ENCODE measurements at regions not wholly inside any gene's neighbourhood (a gene's known extent, or its start where the extent isn't known, plus 50 kb on each side); places are given as distances from the start of the nearest gene placed in this dataset.

- DNase-seq (ENCODE audit: extremely low spot score) = no peak
- Histone ChIP-seq H3K27ac (replicated peaks in 1 of 4) (no peak overlapping the region), H3K27me3 (peaks cover 0 to 23% (median 3%) of the 10 kb centered on the region in 4 donors), H3K36me3 (no peaks in the 10 kb centered on the region), H3K9me3 (no peaks in the 10 kb centered on the region), H3K4me1 (peaks cover 0 to 5% (median 0%) of the 10 kb centered on the region in 4 donors), H3K4me3 (no peak overlapping the region)
- TF ChIP-seq POLR2A (IDR thresholded peaks at IDR 0.05; ENCODE audit: low read depth) = no peak
- TF ChIP-seq, protein P1, sequence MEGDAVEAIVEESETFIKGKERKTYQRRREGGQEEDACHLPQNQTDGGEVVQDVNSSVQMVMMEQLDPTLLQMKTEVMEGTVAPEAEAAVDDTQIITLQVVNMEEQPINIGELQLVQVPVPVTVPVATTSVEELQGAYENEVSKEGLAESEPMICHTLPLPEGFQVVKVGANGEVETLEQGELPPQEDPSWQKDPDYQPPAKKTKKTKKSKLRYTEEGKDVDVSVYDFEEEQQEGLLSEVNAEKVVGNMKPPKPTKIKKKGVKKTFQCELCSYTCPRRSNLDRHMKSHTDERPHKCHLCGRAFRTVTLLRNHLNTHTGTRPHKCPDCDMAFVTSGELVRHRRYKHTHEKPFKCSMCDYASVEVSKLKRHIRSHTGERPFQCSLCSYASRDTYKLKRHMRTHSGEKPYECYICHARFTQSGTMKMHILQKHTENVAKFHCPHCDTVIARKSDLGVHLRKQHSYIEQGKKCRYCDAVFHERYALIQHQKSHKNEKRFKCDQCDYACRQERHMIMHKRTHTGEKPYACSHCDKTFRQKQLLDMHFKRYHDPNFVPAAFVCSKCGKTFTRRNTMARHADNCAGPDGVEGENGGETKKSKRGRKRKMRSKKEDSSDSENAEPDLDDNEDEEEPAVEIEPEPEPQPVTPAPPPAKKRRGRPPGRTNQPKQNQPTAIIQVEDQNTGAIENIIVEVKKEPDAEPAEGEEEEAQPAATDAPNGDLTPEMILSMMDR (IDR thresholded peaks at IDR 0.05) = no peak
- TF ChIP-seq EP300 (IDR thresholded peaks at IDR 0.05) = no peak
- TF ChIP-seq POLR2AphosphoS5 (IDR thresholded peaks at IDR 0.05) = no peak
- WGBS = 100% methylated on average over 2 of the region's 2 CpGs
- intact Hi-C loops (cut with DNase I) = no loop called here
Observed at GRCh38 chr12:5176036-5176435, 132.4 kb downstream of the KCNA5 start.

DNA sequence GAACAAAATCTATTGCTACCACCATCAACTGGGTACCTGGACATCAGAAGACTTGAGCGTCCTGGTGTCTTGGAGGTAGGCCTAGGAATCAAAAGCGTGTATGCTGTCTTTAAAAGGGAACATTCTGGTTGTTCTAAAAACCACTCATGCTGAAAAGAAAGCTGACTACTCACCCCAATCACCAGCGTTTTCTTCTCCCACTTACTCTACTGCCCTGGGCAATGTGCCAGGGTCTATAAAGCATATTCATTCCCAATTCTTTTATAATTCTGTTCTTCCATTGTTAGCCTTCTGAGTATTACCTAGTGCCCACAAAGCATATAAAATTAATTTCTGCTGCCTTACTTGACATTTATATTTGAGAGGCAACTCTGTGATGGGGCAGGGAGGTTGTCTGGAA is 133.4 kb downstream of the KCNA5 start:
- intact Hi-C loops (cut with DNase I) = no loop called here
- no peak for DNase-seq (ENCODE audit: extremely low spot score)
- no peak overlapping the region for H3K4me3 ChIP-seq
- H3K9me3 ChIP-seq = no peaks in the 10 kb centered on the region
- H3K4me1 ChIP-seq = no peaks in the 10 kb centered on the region
- peaks cover 0 to 12% (median 0%) of the 10 kb centered on the region in 4 donors for H3K27me3 ChIP-seq
- H3K27ac ChIP-seq (replicated peaks in 1 of 4) = no peak overlapping the region
- H3K36me3 ChIP-seq = no peaks in the 10 kb centered on the region
- 80% methylated on average over 3 of the region's 3 CpGs for WGBS
- no peak for TF ChIP-seq EP300 (IDR thresholded peaks at IDR 0.05)
- TF ChIP-seq, protein P1 (IDR thresholded peaks at IDR 0.05) = no peak
- TF ChIP-seq POLR2A (IDR thresholded peaks at IDR 0.05; ENCODE audit: low read depth) = no peak
- TF ChIP-seq POLR2AphosphoS5 (IDR thresholded peaks at IDR 0.05) = no peak

GRCh38 chr12:5177731-5178130 is 134.1 kb downstream of the KCNA5 start:
- DNase-seq (ENCODE audit: extremely low spot score) = no peak
- H3K27ac ChIP-seq (replicated peaks in 1 of 4) = no peak overlapping the region
- TF ChIP-seq POLR2AphosphoS5 (IDR thresholded peaks at IDR 0.05) (no peak), EP300 (IDR thresholded peaks at IDR 0.05) (no peak), POLR2A (IDR thresholded peaks at IDR 0.05; ENCODE audit: low read depth) (no peak)
- TF ChIP-seq, protein P1 (IDR thresholded peaks at IDR 0.05) = no peak
- intact Hi-C loops (cut with DNase I) = no loop called here
- H3K4me3 ChIP-seq = no peak overlapping the region
- 93% methylated on average over 2 of the region's 2 CpGs for WGBS
- no peaks in the 10 kb centered on the region for H3K9me3 ChIP-seq
- H3K36me3 ChIP-seq = no peaks in the 10 kb centered on the region
- peaks cover 0 to 11% (median 0%) of the 10 kb centered on the region in 4 donors for H3K27me3 ChIP-seq
- no peaks in the 10 kb centered on the region for H3K4me1 ChIP-seq

DNA sequence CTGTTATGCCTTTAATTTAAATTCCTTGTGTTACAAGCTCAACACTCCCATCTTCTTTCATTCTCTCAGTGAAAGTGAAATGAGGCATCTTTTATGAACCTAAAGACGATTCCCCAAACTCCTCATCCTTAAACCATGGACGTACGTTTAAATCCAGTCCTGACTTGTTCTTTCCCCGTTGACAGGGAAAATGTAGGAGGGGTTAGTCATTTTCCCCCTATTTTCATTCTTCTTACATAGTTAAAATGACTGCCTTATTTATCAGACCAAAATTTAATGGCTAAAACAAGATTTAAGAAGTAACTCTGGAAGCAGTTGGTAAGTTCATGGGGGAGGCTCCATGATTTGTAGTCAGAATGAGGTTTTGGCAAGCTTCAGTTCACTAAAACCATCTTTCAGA is 134.9 kb downstream of the KCNA5 start:
- no peak for DNase-seq (ENCODE audit: extremely low spot score)
- Histone ChIP-seq H3K27ac (replicated peaks in 1 of 4) (no peak overlapping the region), H3K4me3 (no peak overlapping the region), H3K36me3 (no peaks in the 10 kb centered on the region), H3K4me1 (no peaks in the 10 kb centered on the region), H3K9me3 (no peaks in the 10 kb centered on the region), H3K27me3 (peaks cover 0 to 11% (median 0%) of the 10 kb centered on the region in 4 donors)
- TF ChIP-seq EP300 (IDR thresholded peaks at IDR 0.05) (no peak), POLR2AphosphoS5 (IDR thresholded peaks at IDR 0.05) (no peak), POLR2A (IDR thresholded peaks at IDR 0.05; ENCODE audit: low read depth) (no peak)
- TF ChIP-seq, protein P1 (IDR thresholded peaks at IDR 0.05) = no peak
- intact Hi-C loops (cut with DNase I) = no loop called here
- 87% methylated on average over 4 of the region's 4 CpGs for WGBS

DNA sequence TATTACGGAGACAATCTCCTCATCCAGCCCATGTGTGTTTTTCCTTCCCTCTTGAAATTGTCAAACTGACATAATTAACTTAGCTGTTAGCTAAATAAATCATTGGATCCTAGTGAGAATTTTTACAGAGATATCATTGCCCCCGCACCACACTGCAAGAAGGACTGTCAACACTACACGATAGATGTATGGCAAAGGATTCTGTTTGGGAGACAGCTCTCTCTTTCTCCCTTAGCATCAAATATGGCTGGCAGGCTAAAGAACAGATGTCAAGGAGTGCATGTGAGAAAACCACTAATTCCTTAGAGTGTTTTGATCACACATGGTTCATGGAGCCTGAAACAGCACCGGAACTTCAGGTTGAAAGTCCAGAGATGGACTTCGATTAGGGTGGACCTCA is 136.8 kb downstream of the KCNA5 start:
- H3K9me3 ChIP-seq = no peaks in the 10 kb centered on the region
- intact Hi-C loops (cut with DNase I) = no loop called here
- TF ChIP-seq, protein P1 (IDR thresholded peaks at IDR 0.05) = no peak
- TF ChIP-seq POLR2A (IDR thresholded peaks at IDR 0.05; ENCODE audit: low read depth) (no peak), EP300 (IDR thresholded peaks at IDR 0.05) (no peak), POLR2AphosphoS5 (IDR thresholded peaks at IDR 0.05) (no peak)

More for the DNA sequence above, 136.8 kb downstream of the KCNA5 start:
- no peak overlapping the region for H3K4me3 ChIP-seq
- peaks cover 0 to 20% (median 0%) of the 10 kb centered on the region in 4 donors for H3K27me3 ChIP-seq
- WGBS = 87% methylated on average over 5 of the region's 5 CpGs
- no peaks in the 10 kb centered on the region for H3K4me1 ChIP-seq
- no peak for DNase-seq (ENCODE audit: extremely low spot score)
- no peaks in the 10 kb centered on the region for H3K36me3 ChIP-seq
- no peak overlapping the region for H3K27ac ChIP-seq (replicated peaks in 1 of 4)

Measured in esophagus muscularis mucosa (tissue), 4 donors.